HG02870 (cell line): ENCODE measurements at regions not wholly inside any gene's neighbourhood (a gene's known extent, or its start where the extent isn't known, plus 50 kb on each side); places are given as distances from the start of the nearest gene placed in this dataset.
"Not testable (repeated sequence)": the region's sequence is repeated elsewhere in the genome, so short reads cannot be mapped to it uniquely, and the experiment has no call there.

ENCODE experiments used
- ATAC-seq: cut with Tn5 transposase; IDR thresholded peaks from one replicate; pipeline ENCODE4 v1.9.1; 2021; ENCODE audit warnings: mild to moderate bottlenecking, moderate library complexity; ENCODE audit not compliant: unreplicated experiment

GRCh38 chr2:40676134-40676790, 224.4 kb upstream of the SLC8A1 start:
- ATAC-seq: not testable (repeated sequence)

- peak; percentile 92 for ATAC-seq
These were observed 228.7 kb upstream of the SLC8A1 start for GRCh38 chr2:40680547-40680946.

GRCh38 chr2:40690036-40690435, 238.1 kb upstream of the SLC8A1 start:
- ATAC-seq: no peak

GRCh38 chr2:40690525-40690924, 238.6 kb upstream of the SLC8A1 start:
- no peak for ATAC-seq

- ATAC-seq: no peak
These were observed 248.5 kb upstream of the SLC8A1 start for GRCh38 chr2:40700231-40700954.

GRCh38 chr2:40712197-40712894, 260.5 kb upstream of the SLC8A1 start:
- ATAC-seq: not testable (repeated sequence)

- ATAC-seq: no peak
These were observed 265.0 kb upstream of the SLC8A1 start for GRCh38 chr2:40716879-40717278.

GRCh38 chr2:40719414-40719813, 267.5 kb upstream of the SLC8A1 start:
- ATAC-seq: no peak

- no peak for ATAC-seq
These were observed 269.7 kb upstream of the SLC8A1 start for GRCh38 chr2:40721595-40721994.

GRCh38 chr2:40723194-40723593, 271.3 kb upstream of the SLC8A1 start:
- no peak for ATAC-seq

GRCh38 chr2:40725040-40725439, 273.1 kb upstream of the SLC8A1 start:
- ATAC-seq: no peak

GRCh38 chr2:40725950-40726349, 274.1 kb upstream of the SLC8A1 start:
- ATAC-seq: no peak

- no peak for ATAC-seq
These were observed 282.9 kb upstream of the SLC8A1 start for GRCh38 chr2:40734797-40735196.

- ATAC-seq: no peak
These were observed 285.3 kb upstream of the SLC8A1 start for GRCh38 chr2:40737180-40737579.

- no peak for ATAC-seq
These were observed 288.5 kb upstream of the SLC8A1 start for GRCh38 chr2:40740419-40740818.

- no peak for ATAC-seq
These were observed 289.6 kb upstream of the SLC8A1 start for GRCh38 chr2:40741532-40741931.

GRCh38 chr2:40746191-40746590, 294.3 kb upstream of the SLC8A1 start:
- no peak for ATAC-seq

GRCh38 chr2:40751981-40752380, 300.1 kb upstream of the SLC8A1 start:
- no peak for ATAC-seq

- ATAC-seq: no peak
These were observed 300.9 kb upstream of the SLC8A1 start for GRCh38 chr2:40752796-40753195.

GRCh38 chr2:40754912-40755311, 303.0 kb upstream of the SLC8A1 start:
- ATAC-seq: no peak

GRCh38 chr2:40758401-40759155, 306.7 kb upstream of the SLC8A1 start:
- no peak for ATAC-seq
